ENCODE measurements at regions not wholly inside any gene's neighbourhood (a gene's known extent, or its start where the extent isn't known, plus 50 kb on each side); places are given as distances from the start of the nearest gene placed in this dataset.

- Histone ChIP-seq H3K4me2 (ENCODE audit: low read depth, low read length) (no peak overlapping the region), H4K20me1 (ENCODE audit: insufficient read depth, low read length) (no peaks in the 10 kb centered on the region), H3K9me3 (replicated peaks; ENCODE audit: insufficient read depth, low read length) (no peaks in the 10 kb centered on the region), H2AFZ (ENCODE audit: low read length) (no peak overlapping the region), H3K27me3 (replicated peaks; ENCODE audit: insufficient read depth, low read length) (no peaks in the 10 kb centered on the region), H3K36me3 (replicated peaks; ENCODE audit: insufficient read depth, low read length) (no peaks in the 10 kb centered on the region), H3K79me2 (ENCODE audit: low read length) (no peaks in the 10 kb centered on the region), H3K4me3 (ENCODE audit: low read length) (no peak overlapping the region), H3K4me1 (ENCODE audit: low read length) (peaks cover 2% of the 10 kb centered on the region), H3K9me2 (replicated peaks; ENCODE audit: insufficient read depth, low read length) (no peaks in the 10 kb centered on the region), H3K9ac (ENCODE audit: low read length) (no peak overlapping the region), H3K27ac (ENCODE audit: low read length) (no peak overlapping the region), H3F3A (ENCODE audit: insufficient read depth, low read length) (no peaks in the 10 kb centered on the region)
- no peak for DNase-seq
- TF ChIP-seq CTCF (IDR thresholded peaks at IDR 0.05; ENCODE audit: low read length) (no peak), EZH2phosphoT487 (IDR thresholded peaks at IDR 0.05; ENCODE audit: low read length) (no peak), EZH2 (optimal IDR thresholded peaks at IDR 0.05; ENCODE audit: low read depth, low read length) (no peak)
These were observed 57.1 kb upstream of the OSBPL11 start for GRCh38 chr3:125652349-125652748.

GRCh38 chr3:125654526-125654925, 59.2 kb upstream of the OSBPL11 start:
- no peaks in the 10 kb centered on the region for H4K20me1 ChIP-seq (ENCODE audit: insufficient read depth, low read length)
- no peaks in the 10 kb centered on the region for H3F3A ChIP-seq (ENCODE audit: insufficient read depth, low read length)
- H3K9me2 ChIP-seq (replicated peaks; ENCODE audit: insufficient read depth, low read length), result no peaks in the 10 kb centered on the region
- H3K9ac ChIP-seq (ENCODE audit: low read length), result no peak overlapping the region
- no peak overlapping the region for H2AFZ ChIP-seq (ENCODE audit: low read length)
- DNase-seq, result no peak
- TF ChIP-seq EZH2phosphoT487 (IDR thresholded peaks at IDR 0.05; ENCODE audit: low read length) (no peak), CTCF (IDR thresholded peaks at IDR 0.05; ENCODE audit: low read length) (no peak), EZH2 (optimal IDR thresholded peaks at IDR 0.05; ENCODE audit: low read depth, low read length) (no peak)
- no peaks in the 10 kb centered on the region for H3K36me3 ChIP-seq (replicated peaks; ENCODE audit: insufficient read depth, low read length)
- no peak overlapping the region for H3K4me2 ChIP-seq (ENCODE audit: low read depth, low read length)
- no peaks in the 10 kb centered on the region for H3K79me2 ChIP-seq (ENCODE audit: low read length)
- no peaks in the 10 kb centered on the region for H3K9me3 ChIP-seq (replicated peaks; ENCODE audit: insufficient read depth, low read length)
- H3K4me1 ChIP-seq (ENCODE audit: low read length), result no peaks in the 10 kb centered on the region
- H3K27me3 ChIP-seq (replicated peaks; ENCODE audit: insufficient read depth, low read length), result no peaks in the 10 kb centered on the region
- H3K4me3 ChIP-seq (ENCODE audit: low read length), result no peak overlapping the region
- no peak overlapping the region for H3K27ac ChIP-seq (ENCODE audit: low read length)

- Histone ChIP-seq H3K4me3 (ENCODE audit: low read length) (no peak overlapping the region), H3K36me3 (replicated peaks; ENCODE audit: insufficient read depth, low read length) (no peaks in the 10 kb centered on the region), H3K27me3 (replicated peaks; ENCODE audit: insufficient read depth, low read length) (no peaks in the 10 kb centered on the region), H3K9me3 (replicated peaks; ENCODE audit: insufficient read depth, low read length) (no peaks in the 10 kb centered on the region), H3F3A (ENCODE audit: insufficient read depth, low read length) (no peaks in the 10 kb centered on the region), H3K9ac (ENCODE audit: low read length) (no peak overlapping the region), H3K9me2 (replicated peaks; ENCODE audit: insufficient read depth, low read length) (no peaks in the 10 kb centered on the region), H3K79me2 (ENCODE audit: low read length) (no peaks in the 10 kb centered on the region), H3K4me1 (ENCODE audit: low read length) (no peaks in the 10 kb centered on the region), H3K4me2 (ENCODE audit: low read depth, low read length) (no peak overlapping the region), H4K20me1 (ENCODE audit: insufficient read depth, low read length) (no peaks in the 10 kb centered on the region), H3K27ac (ENCODE audit: low read length) (no peak overlapping the region), H2AFZ (ENCODE audit: low read length) (no peak overlapping the region)
- no peak for TF ChIP-seq EZH2phosphoT487 (IDR thresholded peaks at IDR 0.05; ENCODE audit: low read length)
- no peak for TF ChIP-seq EZH2 (optimal IDR thresholded peaks at IDR 0.05; ENCODE audit: low read depth, low read length)
- TF ChIP-seq CTCF (IDR thresholded peaks at IDR 0.05; ENCODE audit: low read length), result no peak
- no peak for DNase-seq
These were observed 67.4 kb upstream of the OSBPL11 start for GRCh38 chr3:125662675-125663074.
